ENCODE measurements at regions not wholly inside any gene's neighbourhood (a gene's known extent, or its start where the extent isn't known, plus 50 kb on each side); places are given as distances from the start of the nearest gene placed in this dataset.

GRCh38 chr10:64090865-64091264, 569.7 kb downstream of the REEP3 start:
- no peaks in the 10 kb centered on the region for H3K9me2 ChIP-seq (replicated peaks; ENCODE audit: insufficient read depth, low read length)
- no peaks in the 10 kb centered on the region for H4K20me1 ChIP-seq (ENCODE audit: insufficient read depth, low read length)
- no peak for TF ChIP-seq CTCF (IDR thresholded peaks at IDR 0.05; ENCODE audit: low read length)
- no peak for TF ChIP-seq EZH2phosphoT487 (IDR thresholded peaks at IDR 0.05; ENCODE audit: low read length)
- no peak for TF ChIP-seq EZH2 (optimal IDR thresholded peaks at IDR 0.05; ENCODE audit: low read depth, low read length)
- H3K4me2 ChIP-seq (ENCODE audit: low read depth, low read length): no peak overlapping the region
- no peak for DNase-seq
- no peaks in the 10 kb centered on the region for H3K4me1 ChIP-seq (ENCODE audit: low read length)
- H3K4me3 ChIP-seq (ENCODE audit: low read length): no peak overlapping the region
- H3K27ac ChIP-seq (ENCODE audit: low read length): no peak overlapping the region
- H3K9ac ChIP-seq (ENCODE audit: low read length): no peak overlapping the region
- H3K36me3 ChIP-seq (replicated peaks; ENCODE audit: insufficient read depth, low read length): no peaks in the 10 kb centered on the region
- no peaks in the 10 kb centered on the region for H3K9me3 ChIP-seq (replicated peaks; ENCODE audit: insufficient read depth, low read length)
- no peak overlapping the region for H2AFZ ChIP-seq (ENCODE audit: low read length)
- no peaks in the 10 kb centered on the region for H3K79me2 ChIP-seq (ENCODE audit: low read length)
- H3F3A ChIP-seq (ENCODE audit: insufficient read depth, low read length): no peaks in the 10 kb centered on the region
- no peaks in the 10 kb centered on the region for H3K27me3 ChIP-seq (replicated peaks; ENCODE audit: insufficient read depth, low read length)

- no peaks in the 10 kb centered on the region for H3K4me1 ChIP-seq (ENCODE audit: low read length)
- H2AFZ ChIP-seq (ENCODE audit: low read length): no peak overlapping the region
- DNase-seq: no peak
- no peak overlapping the region for H3K4me2 ChIP-seq (ENCODE audit: low read depth, low read length)
- no peak for TF ChIP-seq EZH2phosphoT487 (IDR thresholded peaks at IDR 0.05; ENCODE audit: low read length)
- TF ChIP-seq CTCF (IDR thresholded peaks at IDR 0.05; ENCODE audit: low read length): peak; percentile 37
- no peak overlapping the region for H3K27ac ChIP-seq (ENCODE audit: low read length)
- no peaks in the 10 kb centered on the region for H3F3A ChIP-seq (ENCODE audit: insufficient read depth, low read length)
- H3K9me3 ChIP-seq (replicated peaks; ENCODE audit: insufficient read depth, low read length): no peaks in the 10 kb centered on the region
- no peaks in the 10 kb centered on the region for H3K36me3 ChIP-seq (replicated peaks; ENCODE audit: insufficient read depth, low read length)
- H3K79me2 ChIP-seq (ENCODE audit: low read length): no peaks in the 10 kb centered on the region
- H4K20me1 ChIP-seq (ENCODE audit: insufficient read depth, low read length): no peaks in the 10 kb centered on the region
- H3K9ac ChIP-seq (ENCODE audit: low read length): no peak overlapping the region
- H3K9me2 ChIP-seq (replicated peaks; ENCODE audit: insufficient read depth, low read length): no peaks in the 10 kb centered on the region
- H3K4me3 ChIP-seq (ENCODE audit: low read length): no peak overlapping the region
- no peaks in the 10 kb centered on the region for H3K27me3 ChIP-seq (replicated peaks; ENCODE audit: insufficient read depth, low read length)
Measured at GRCh38 chr10:64091897-64092296, 570.7 kb downstream of the REEP3 start.

- Histone ChIP-seq H3K79me2 (ENCODE audit: low read length) (no peaks in the 10 kb centered on the region), H3K27me3 (replicated peaks; ENCODE audit: insufficient read depth, low read length) (no peaks in the 10 kb centered on the region), H2AFZ (ENCODE audit: low read length) (no peak overlapping the region), H3K36me3 (replicated peaks; ENCODE audit: insufficient read depth, low read length) (no peaks in the 10 kb centered on the region), H3K4me3 (ENCODE audit: low read length) (no peak overlapping the region), H4K20me1 (ENCODE audit: insufficient read depth, low read length) (no peaks in the 10 kb centered on the region), H3K9ac (ENCODE audit: low read length) (no peak overlapping the region), H3K4me2 (ENCODE audit: low read depth, low read length) (no peak overlapping the region), H3K9me2 (replicated peaks; ENCODE audit: insufficient read depth, low read length) (no peaks in the 10 kb centered on the region), H3K27ac (ENCODE audit: low read length) (no peak overlapping the region), H3K4me1 (ENCODE audit: low read length) (no peaks in the 10 kb centered on the region), H3K9me3 (replicated peaks; ENCODE audit: insufficient read depth, low read length) (no peaks in the 10 kb centered on the region), H3F3A (ENCODE audit: insufficient read depth, low read length) (no peaks in the 10 kb centered on the region)
- TF ChIP-seq CTCF (IDR thresholded peaks at IDR 0.05; ENCODE audit: low read length) (no peak), EZH2 (optimal IDR thresholded peaks at IDR 0.05; ENCODE audit: low read depth, low read length) (no peak), EZH2phosphoT487 (IDR thresholded peaks at IDR 0.05; ENCODE audit: low read length) (no peak)
- no peak for DNase-seq
Measured at GRCh38 chr10:64093304-64093703, 572.1 kb downstream of the REEP3 start.

Data from MM.1S (cell line).